CD14-positive monocyte (primary cell): ENCODE measurements at regions not wholly inside any gene's neighbourhood (a gene's known extent, or its start where the extent isn't known, plus 50 kb on each side); places are given as distances from the start of the nearest gene placed in this dataset.

Experiments
- DNase-seq, 3 donors: peaks; one replicate each; pipeline ENCODE4 v3.0.0-alpha.2; 2011 to 2022
- H2AFZ ChIP-seq: 2 replicates; pipeline ENCODE4 v1.6.0; 2012; ENCODE audit warnings: mild to moderate bottlenecking, low read depth, low read length, inconsistent platforms; ENCODE audit not compliant: insufficient read depth, poor library complexity, severe bottlenecking
- H3K27ac ChIP-seq, 2 donors: 1 replicate in 1 of 2; 2 replicates in 1 of 2; pipeline ENCODE4 v1.5.1; 2012 to 2013; ENCODE audit warnings: low read length in 2 of 2, control low read depth in 1 of 2, inconsistent platforms in 1 of 2, low read depth in 1 of 2, mild to moderate bottlenecking in 1 of 2
- H3K27me3 ChIP-seq, 2 donors: one replicate each; pipeline versions ENCODE4 v1.6.0 to v1.6.1; 2011 to 2013; ENCODE audit warnings: low read length in 2 of 2; ENCODE audit not compliant: control insufficient read depth in 2 of 2, insufficient read depth in 2 of 2
- H3K36me3 ChIP-seq, 2 donors: replicated peaks in 1 of 2; 1 replicate in 1 of 2; 2 replicates in 1 of 2; pipeline versions ENCODE4 v1.5.1 to v1.6.1; 2012 to 2013; ENCODE audit warnings: low read length in 2 of 2, control low read depth in 1 of 2, inconsistent platforms in 1 of 2, mild to moderate bottlenecking in 1 of 2; ENCODE audit not compliant: insufficient read depth in 2 of 2, control insufficient read depth in 1 of 2
- H3K4me1 ChIP-seq, 2 donors: 1 replicate in 1 of 2; 2 replicates in 1 of 2; pipeline versions ENCODE4 v1.5.1 to v1.6.1; 2012 to 2013; ENCODE audit warnings: low read length in 2 of 2, control low read depth in 1 of 2, inconsistent platforms in 1 of 2, mild to moderate bottlenecking in 1 of 2, moderate library complexity in 1 of 2; ENCODE audit not compliant: insufficient read depth in 2 of 2, control insufficient read depth in 1 of 2
- H3K4me2 ChIP-seq: replicated peaks from 2 replicates; pipeline ENCODE3; 2012; ENCODE audit warnings: low read length, moderate library complexity, mild to moderate bottlenecking; ENCODE audit not compliant: poor library complexity, severe bottlenecking; ENCODE audit errors: extremely low read depth
- H3K4me3 ChIP-seq, 3 experiments: fragments of 200-600 bp in 1 of 3; sonication (generic) in 1 of 3; replicated peaks in 1 of 3; 1 replicate in 2 of 3; 2 replicates in 1 of 3; pipeline ENCODE4 v1.5.1; 2011 to 2013; ENCODE audit warnings: low read length in 3 of 3, mild to moderate bottlenecking in 3 of 3, control low read depth in 2 of 3, low read depth in 2 of 3, inconsistent platforms in 1 of 3, moderate library complexity in 1 of 3
- H3K79me2 ChIP-seq: 2 replicates; pipeline ENCODE4 v1.6.0; 2012; ENCODE audit warnings: mild to moderate bottlenecking, control low read depth, inconsistent platforms, low read length, moderate library complexity; ENCODE audit not compliant: insufficient read depth
- H3K9ac ChIP-seq: 2 replicates; pipeline ENCODE4 v1.6.0; 2017; ENCODE audit warnings: low read length, mild to moderate bottlenecking; ENCODE audit not compliant: insufficient read depth, poor library complexity, severe bottlenecking
- H3K9me3 ChIP-seq, 2 donors: replicated peaks in 1 of 2; 1 replicate in 1 of 2; 2 replicates in 1 of 2; pipeline versions ENCODE4 v1.5.1 to v1.6.1; 2012 to 2013; ENCODE audit warnings: low read length in 2 of 2, control low read depth in 1 of 2; ENCODE audit not compliant: control insufficient read depth in 1 of 2, insufficient read depth in 1 of 2
- H4K20me1 ChIP-seq: 2 replicates; pipeline ENCODE4 v1.6.0; 2012; ENCODE audit warnings: mild to moderate bottlenecking, low read length, control low read depth, moderate library complexity; ENCODE audit not compliant: insufficient read depth
- H3K27ac Mint-ChIP-seq, 7 donors: one replicate each; pipeline ENCODE4 v1.8.0; 2020; ENCODE audit warnings: mild to moderate bottlenecking in 7 of 7, mixed read lengths in 7 of 7, moderate library complexity in 6 of 7, inconsistent platforms in 2 of 7
- H3K27me3 Mint-ChIP-seq, 3 donors: one replicate each; pipeline ENCODE4 v1.8.0; 2021 to 2022; ENCODE audit warnings: low read depth in 3 of 3, mild to moderate bottlenecking in 3 of 3, mixed read lengths in 3 of 3, moderate library complexity in 3 of 3, inconsistent platforms in 1 of 3
- H3K36me3 Mint-ChIP-seq, 2 donors: one replicate each; pipeline ENCODE4 v1.8.0; 2020; ENCODE audit warnings: mixed read lengths in 2 of 2, inconsistent platforms in 1 of 2, mild to moderate bottlenecking in 1 of 2
- H3K4me1 Mint-ChIP-seq: one replicate; pipeline ENCODE4 v1.8.0; 2020; ENCODE audit warnings: mild to moderate bottlenecking, mixed read lengths
- H3K4me3 Mint-ChIP-seq, 2 donors: one replicate each; pipeline ENCODE4 v1.8.0; 2020; ENCODE audit warnings: mild to moderate bottlenecking in 2 of 2, mixed read lengths in 2 of 2, moderate library complexity in 1 of 2
- H3K9me3 Mint-ChIP-seq, 7 donors: one replicate each; pipeline ENCODE4 v1.8.0; 2020 to 2022; ENCODE audit warnings: mixed read lengths in 7 of 7, mild to moderate bottlenecking in 6 of 7, moderate library complexity in 6 of 7, inconsistent platforms in 2 of 7
- WGBS: methylation state at CpG from one replicate; pipeline ENCODE4 v1.1.5; 2013; ENCODE audit warnings: missing lambda C conversion rate; ENCODE audit not compliant: insufficient coverage; 5-methylcytosine and 5-hydroxymethylcytosine counted together
- intact Hi-C, 2 donors: fragments of 100-400 bp; cut with micrococcal nuclease; formaldehyde crosslinking; loops; one replicate each; pipeline versions ENCODE4 v1.15.0 to v1.15.1; 2023
- TF ChIP-seq, protein P1 (sequence below): fragments of 200-600 bp; IDR thresholded peaks from one replicate; pipeline ENCODE4 v1.8.0; 2022; ENCODE audit warnings: antibody characterized with exemption, mild to moderate bottlenecking

DNA sequence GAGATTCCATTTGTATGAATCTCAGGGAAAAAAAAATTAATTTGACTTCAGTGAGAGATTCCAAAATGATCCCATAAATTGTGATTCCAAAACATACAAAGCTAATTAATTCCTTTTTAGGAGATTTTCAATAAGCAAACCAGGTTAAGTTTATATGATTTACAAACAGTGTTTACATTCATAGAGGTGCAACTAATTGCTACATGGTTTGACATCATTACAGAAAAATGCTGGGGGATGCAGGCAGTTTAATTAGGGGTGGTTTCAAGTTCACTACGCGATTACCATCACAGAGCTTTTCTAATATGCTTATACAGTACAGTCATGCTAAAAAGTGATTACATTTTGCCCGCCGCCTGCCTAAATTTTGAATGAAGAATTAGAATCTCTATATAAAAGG is 143.2 kb upstream of the MGMT start:
- Mint-ChIP-seq H3K4me3 (no peak overlapping the region), H3K4me1 (no peaks in the 10 kb centered on the region), H3K9me3 (peaks cover 0 to 7% (median 0%) of the 10 kb centered on the region in 7 donors), H3K27ac (no peak overlapping the region), H3K36me3 (no peaks in the 10 kb centered on the region), H3K27me3 (peaks cover 2 to 5% (median 3%) of the 10 kb centered on the region in 3 donors)
- H3K27me3 ChIP-seq: no peaks in the 10 kb centered on the region
- no peaks in the 10 kb centered on the region for H4K20me1 ChIP-seq
- H3K4me3 ChIP-seq: no peak overlapping the region
- H3K4me1 ChIP-seq: no peaks in the 10 kb centered on the region
- H3K27ac ChIP-seq: no peak overlapping the region
- no peak overlapping the region for H2AFZ ChIP-seq
- TF ChIP-seq, protein P1, sequence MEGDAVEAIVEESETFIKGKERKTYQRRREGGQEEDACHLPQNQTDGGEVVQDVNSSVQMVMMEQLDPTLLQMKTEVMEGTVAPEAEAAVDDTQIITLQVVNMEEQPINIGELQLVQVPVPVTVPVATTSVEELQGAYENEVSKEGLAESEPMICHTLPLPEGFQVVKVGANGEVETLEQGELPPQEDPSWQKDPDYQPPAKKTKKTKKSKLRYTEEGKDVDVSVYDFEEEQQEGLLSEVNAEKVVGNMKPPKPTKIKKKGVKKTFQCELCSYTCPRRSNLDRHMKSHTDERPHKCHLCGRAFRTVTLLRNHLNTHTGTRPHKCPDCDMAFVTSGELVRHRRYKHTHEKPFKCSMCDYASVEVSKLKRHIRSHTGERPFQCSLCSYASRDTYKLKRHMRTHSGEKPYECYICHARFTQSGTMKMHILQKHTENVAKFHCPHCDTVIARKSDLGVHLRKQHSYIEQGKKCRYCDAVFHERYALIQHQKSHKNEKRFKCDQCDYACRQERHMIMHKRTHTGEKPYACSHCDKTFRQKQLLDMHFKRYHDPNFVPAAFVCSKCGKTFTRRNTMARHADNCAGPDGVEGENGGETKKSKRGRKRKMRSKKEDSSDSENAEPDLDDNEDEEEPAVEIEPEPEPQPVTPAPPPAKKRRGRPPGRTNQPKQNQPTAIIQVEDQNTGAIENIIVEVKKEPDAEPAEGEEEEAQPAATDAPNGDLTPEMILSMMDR: no peak
- no peaks in the 10 kb centered on the region for H3K36me3 ChIP-seq
- H3K9me3 ChIP-seq: no peaks in the 10 kb centered on the region
- no peak overlapping the region for H3K9ac ChIP-seq
- H3K4me2 ChIP-seq: no peak overlapping the region
- WGBS: no CpG with 5 or more reads among the region's 4 CpGs
- DNase-seq: no peak
- intact Hi-C loops: no loop called here
- H3K79me2 ChIP-seq: no peaks in the 10 kb centered on the region

DNA sequence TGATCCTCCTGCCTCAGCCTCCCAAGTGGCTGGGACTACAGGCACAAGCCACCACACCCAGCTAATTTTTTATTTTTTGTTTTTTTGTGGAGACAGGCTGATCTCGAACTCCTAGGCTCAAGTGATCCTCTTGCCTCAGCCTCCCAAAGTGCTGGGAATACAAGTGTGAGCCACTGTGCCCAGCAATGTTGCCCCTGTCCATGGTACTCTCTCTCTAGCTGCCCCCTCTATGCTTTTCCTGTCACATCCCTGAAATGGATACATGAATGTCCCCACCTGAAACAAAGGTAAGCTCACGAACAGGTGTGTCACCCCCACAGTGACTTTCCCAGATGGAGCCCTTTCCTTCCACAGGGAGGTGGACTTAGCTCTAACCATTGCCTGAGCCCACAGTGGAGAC is 141.1 kb upstream of the MGMT start:
- WGBS: 88% methylated on average over 2 of the region's 2 CpGs
- no peak overlapping the region for H3K4me2 ChIP-seq
- no peak overlapping the region for H3K27ac ChIP-seq
- intact Hi-C loops: no loop called here
- H3K4me1 ChIP-seq: no peaks in the 10 kb centered on the region
- H3K9ac ChIP-seq: no peak overlapping the region
- H3K36me3 ChIP-seq: no peaks in the 10 kb centered on the region
- no peak overlapping the region for H3K4me3 Mint-ChIP-seq
- peaks cover 0 to 3% (median 0%) of the 10 kb centered on the region in 7 donors for H3K9me3 Mint-ChIP-seq
- no peak for DNase-seq
- H4K20me1 ChIP-seq: no peaks in the 10 kb centered on the region
- H3K27ac Mint-ChIP-seq: peak overlapping the region in 2 of 7 donors; percentile 42 to 66
- no peaks in the 10 kb centered on the region for H3K36me3 Mint-ChIP-seq
- no peak overlapping the region for H3K4me3 ChIP-seq
- H2AFZ ChIP-seq: no peak overlapping the region
- H3K4me1 Mint-ChIP-seq: no peaks in the 10 kb centered on the region
- no peaks in the 10 kb centered on the region for H3K79me2 ChIP-seq
- no peaks in the 10 kb centered on the region for H3K9me3 ChIP-seq
- peaks cover 5 to 10% (median 5%) of the 10 kb centered on the region in 3 donors for H3K27me3 Mint-ChIP-seq
- TF ChIP-seq, protein P1: no peak
- H3K27me3 ChIP-seq: peaks cover 0 to 2% of the 10 kb centered on the region in 2 donors
